ENCODE measurements at regions not wholly inside any gene's neighbourhood (a gene's known extent, or its start where the extent isn't known, plus 50 kb on each side); places are given as distances from the start of the nearest gene placed in this dataset.
A peak's percentile ranks its signal among the peaks of the same experiment; 100 is the strongest.

DNA sequence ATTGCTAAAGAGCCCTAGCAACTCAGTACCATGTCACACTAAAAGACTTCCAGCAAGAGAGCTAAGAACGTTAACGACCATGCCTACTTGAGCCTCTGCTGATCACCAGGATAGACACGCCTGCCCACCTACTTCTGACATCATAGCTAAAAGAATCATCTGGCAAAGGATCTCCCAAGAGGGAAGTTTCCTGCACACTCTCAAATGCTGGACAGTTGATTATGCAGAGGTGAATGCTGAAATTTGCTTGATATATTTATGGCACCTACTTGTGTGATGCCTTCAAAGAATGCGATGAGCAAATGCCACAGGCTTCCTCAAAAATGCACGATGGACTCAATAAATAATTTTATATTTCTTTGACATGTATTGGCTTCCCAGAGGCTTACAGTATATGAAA is 113.6 kb downstream of the GALC start:
- DNase-seq (ENCODE audit: insufficient read length, low spot score) (no peak), FAIRE-seq (no peak)
- TF ChIP-seq POLR2A (IDR thresholded peaks at IDR 0.05; ENCODE audit: low read depth, low read length), result no peak

DNA sequence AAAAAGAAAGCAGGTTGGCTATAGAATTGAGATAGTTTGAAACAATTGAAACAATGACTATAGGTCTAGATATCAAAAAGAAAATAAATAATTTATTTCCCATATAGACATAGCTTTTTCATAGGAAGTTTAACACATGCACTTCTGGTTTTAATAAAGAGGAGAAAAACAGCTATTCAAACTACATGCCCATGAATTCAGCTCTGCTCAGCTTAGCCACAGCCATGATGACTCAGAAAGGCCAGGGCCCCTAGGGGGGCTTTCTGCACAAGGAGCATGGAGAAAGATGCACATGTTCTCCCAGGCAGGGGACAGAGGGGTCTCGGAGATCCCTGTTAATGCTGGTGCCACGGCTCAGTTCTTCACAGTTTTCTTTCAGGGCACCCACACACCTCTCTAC is 114.0 kb downstream of the GALC start:
- FAIRE-seq, result no peak
- TF ChIP-seq POLR2A (IDR thresholded peaks at IDR 0.05; ENCODE audit: low read depth, low read length), result no peak
- DNase-seq (ENCODE audit: insufficient read length, low spot score), result no peak

DNA sequence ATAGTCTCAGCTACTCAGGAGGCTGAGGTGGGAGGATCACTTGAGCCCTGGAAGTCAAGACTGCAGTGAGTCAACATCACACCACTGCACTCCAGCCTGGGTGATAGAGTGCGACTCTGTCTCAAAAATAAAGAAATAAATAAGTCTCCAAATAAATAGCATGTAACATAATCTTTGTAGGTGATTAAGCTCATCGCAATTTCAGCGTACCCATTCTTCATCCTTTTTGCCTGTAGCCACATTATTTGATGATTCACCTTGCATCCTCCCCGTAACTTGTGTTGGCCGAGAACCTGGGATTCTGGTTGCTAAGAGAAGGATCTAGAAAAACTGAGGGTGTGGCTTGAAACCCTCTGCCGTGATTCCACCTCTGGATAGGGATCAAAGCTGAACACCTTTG is 115.1 kb downstream of the GALC start:
- DNase-seq (ENCODE audit: insufficient read length, low spot score) (no peak), FAIRE-seq (no peak)
- TF ChIP-seq POLR2A (IDR thresholded peaks at IDR 0.05; ENCODE audit: low read depth, low read length), result no peak

DNA sequence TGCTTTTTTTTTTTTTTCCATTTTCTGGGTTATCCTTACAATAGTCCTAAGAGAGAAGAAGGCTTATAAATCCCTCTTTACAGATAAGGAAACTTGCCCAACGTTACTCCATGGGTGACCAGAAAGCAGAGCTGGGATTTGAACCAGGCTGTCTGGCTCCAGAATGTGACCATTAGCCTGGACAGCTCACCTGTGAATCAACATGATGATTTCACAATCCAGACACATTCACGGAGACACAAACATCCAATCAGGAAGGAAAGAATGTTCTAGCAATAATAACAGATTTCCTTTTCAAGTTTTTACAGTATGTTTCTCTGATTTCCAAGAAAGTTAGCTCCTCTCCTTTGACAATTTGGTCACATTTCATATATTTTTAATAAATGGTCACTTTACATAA is 118.3 kb downstream of the GALC start:
- TF ChIP-seq POLR2A (IDR thresholded peaks at IDR 0.05; ENCODE audit: low read depth, low read length), result no peak
- FAIRE-seq (no peak), DNase-seq (ENCODE audit: insufficient read length, low spot score) (no peak)

DNA sequence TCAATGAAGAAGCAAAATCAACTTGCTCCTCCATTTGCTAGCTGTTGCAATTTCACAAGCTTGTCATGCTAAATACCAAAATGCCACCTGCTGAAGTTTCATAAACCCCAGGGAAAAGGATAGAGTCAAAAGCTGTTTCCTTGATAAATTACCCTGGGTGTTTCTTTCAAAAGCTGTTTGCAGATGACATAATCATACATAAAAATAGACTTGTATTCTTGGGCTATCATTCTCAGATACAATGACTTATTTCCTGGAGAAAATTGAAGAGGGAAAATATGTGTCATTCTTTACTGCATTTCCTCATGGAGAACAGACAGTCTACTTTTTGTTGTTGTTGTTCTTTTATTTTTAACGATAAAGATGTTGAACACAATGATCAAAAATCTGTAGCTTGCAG is 119.2 kb downstream of the GALC start:
- DNase-seq (ENCODE audit: insufficient read length, low spot score), result no peak
- FAIRE-seq, result no peak
- no peak for TF ChIP-seq POLR2A (IDR thresholded peaks at IDR 0.05; ENCODE audit: low read depth, low read length)

DNA sequence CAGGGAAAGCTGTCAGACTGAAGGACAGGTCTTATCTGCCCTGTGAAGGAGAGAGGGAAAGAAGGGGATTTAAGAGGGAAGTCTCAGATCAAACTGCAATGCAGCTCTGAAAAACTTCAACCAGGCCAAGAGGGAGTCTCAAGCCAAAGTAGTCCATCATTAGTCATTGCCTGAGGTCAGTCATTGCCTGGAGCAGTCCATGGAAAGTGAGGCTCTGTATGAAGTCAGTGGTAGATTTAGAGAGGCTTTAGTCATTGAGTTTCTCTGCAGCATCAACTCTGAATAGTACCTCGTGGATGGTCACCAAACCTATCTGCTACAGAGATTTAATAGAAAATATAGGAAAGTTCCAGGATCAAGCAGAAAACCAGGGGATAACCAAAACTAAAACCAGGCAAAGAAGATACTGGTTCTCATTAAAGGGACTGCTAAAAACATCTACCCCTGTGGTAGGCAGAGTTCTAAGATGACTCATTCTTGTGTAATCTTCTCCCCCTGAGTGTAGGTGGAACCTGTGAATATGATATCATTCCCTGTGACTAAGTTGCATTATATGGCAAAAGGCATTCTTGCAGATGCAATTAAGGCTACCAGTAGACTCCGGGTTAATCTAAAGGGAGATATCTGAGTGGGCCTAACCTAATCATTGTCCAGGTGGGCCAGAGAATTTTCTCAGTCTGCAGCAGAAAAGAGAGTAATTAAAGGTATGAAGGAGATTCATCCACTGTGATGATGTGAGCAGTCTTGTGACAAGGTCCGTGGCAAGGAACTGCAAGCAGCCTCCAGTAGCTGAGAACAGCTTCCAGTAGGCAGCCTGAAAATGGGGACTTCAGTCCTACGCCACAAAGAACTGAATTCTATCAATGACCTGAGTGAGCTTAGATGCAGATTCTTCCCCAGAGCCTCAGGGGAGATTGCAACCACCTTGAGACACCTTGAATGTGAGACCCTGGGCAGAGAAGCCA is 123.1 kb downstream of the GALC start:
- DNase-seq (ENCODE audit: insufficient read length, low spot score) (peak; percentile 8), FAIRE-seq (no peak)
- TF ChIP-seq POLR2A (IDR thresholded peaks at IDR 0.05; ENCODE audit: low read depth, low read length), result no peak

DNA sequence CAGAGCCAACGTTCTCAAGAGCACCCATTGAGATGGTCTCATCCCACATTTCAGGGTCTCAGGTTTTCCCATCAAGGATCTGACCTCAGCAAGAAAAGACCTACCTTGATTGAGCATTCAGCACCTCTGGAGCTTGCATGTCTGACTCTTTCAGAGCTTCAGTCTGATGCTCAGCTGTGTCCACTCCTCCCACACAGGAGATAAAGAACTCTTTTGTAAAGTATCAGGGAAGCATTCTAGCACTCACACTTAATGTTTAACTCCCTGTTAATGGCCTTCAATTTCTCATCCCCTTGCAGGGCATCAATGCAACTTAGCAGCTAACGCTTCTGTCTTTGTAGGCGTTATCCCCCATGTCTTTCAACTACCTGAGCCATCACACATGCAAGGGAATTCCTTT is 124.1 kb downstream of the GALC start:
- FAIRE-seq, result no peak
- no peak for DNase-seq (ENCODE audit: insufficient read length, low spot score)
- no peak for TF ChIP-seq POLR2A (IDR thresholded peaks at IDR 0.05; ENCODE audit: low read depth, low read length)

DNA sequence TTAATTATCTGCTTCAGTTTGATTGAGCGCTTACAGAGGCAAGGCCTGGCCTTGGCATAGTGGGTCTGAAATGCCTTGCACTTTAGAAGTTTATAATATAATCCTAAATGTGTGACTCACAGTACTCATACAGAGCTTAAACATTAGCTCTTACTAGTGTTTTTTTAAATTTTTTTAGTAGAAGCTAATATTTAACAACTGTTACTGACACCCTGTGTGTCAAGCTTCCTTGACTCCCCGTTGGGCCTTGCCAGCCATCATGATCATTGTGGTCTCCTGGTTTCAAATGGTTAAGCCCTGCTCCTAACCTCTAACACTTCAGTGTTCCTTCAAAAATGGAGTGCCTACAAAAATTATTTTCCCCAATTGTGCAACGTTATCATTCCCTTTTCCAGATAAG is 126.9 kb downstream of the GALC start:
- no peak for TF ChIP-seq POLR2A (IDR thresholded peaks at IDR 0.05; ENCODE audit: low read depth, low read length)
- no peak for DNase-seq (ENCODE audit: insufficient read length, low spot score)
- FAIRE-seq, result no peak

DNA sequence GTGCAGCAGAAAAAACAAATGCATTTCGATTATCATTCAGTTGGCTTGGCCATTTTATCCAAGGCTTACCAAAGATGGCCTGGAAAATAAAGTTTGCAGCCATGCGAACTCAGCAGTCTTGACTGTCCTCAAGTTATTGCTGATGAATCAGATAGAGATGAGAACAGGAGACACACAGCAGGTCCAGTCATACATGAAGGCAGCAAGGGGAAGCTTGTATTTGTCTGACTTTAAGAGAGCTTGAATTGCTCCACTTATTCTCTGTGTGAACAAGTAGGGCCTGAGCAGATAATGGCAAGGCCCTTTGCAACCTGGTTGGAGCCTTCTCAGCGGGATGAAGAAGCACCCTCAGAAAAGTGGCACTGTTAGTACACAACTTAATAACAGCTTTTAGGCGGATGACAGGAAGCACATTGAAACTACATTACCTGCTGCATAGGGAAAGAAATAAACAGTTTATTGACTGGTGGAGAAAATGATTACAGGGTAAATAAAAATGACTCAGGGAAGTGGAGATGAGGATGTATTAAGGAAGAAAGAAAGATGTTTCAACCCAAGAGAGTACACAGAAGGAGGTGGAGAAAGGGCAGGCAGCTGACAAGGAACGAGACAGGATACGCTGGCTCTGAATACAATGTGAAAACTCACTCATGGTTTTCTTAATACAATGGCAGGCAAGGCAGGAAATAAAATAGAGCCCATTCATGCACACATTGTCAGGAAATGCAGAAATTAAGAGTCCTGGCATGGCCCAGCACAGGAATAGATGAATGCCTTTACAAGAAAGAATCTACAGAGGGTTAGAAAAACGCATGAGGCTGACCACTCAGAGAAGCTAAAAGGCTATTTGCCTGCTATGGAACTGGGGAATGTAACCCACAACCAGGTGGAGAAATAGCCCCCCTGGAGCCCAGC is 128.4 kb downstream of the GALC start:
- no peak for DNase-seq (ENCODE audit: insufficient read length, low spot score)
- no peak for TF ChIP-seq POLR2A (IDR thresholded peaks at IDR 0.05; ENCODE audit: low read depth, low read length)
- FAIRE-seq, result no peak

DNA sequence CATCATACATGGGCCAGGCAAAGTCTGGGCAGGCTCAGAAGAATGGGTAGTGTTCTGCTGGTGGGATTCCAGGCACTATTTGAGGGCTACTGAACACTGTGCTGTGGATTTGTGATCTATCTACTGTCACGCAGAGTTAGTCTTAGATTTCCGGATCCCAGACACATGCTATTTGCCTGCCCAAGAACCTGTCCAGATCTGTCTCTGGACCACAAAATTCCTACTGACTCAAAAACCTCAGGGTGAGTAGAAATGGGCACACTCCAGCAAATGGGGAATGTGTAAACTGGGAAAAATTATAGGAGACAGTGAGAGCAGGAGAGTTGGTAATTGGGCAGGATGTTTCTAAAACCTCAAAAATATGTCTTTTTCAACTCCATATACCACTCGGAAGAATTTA is 129.9 kb downstream of the GALC start:
- no peak for TF ChIP-seq POLR2A (IDR thresholded peaks at IDR 0.05; ENCODE audit: low read depth, low read length)
- no peak for FAIRE-seq

DNA sequence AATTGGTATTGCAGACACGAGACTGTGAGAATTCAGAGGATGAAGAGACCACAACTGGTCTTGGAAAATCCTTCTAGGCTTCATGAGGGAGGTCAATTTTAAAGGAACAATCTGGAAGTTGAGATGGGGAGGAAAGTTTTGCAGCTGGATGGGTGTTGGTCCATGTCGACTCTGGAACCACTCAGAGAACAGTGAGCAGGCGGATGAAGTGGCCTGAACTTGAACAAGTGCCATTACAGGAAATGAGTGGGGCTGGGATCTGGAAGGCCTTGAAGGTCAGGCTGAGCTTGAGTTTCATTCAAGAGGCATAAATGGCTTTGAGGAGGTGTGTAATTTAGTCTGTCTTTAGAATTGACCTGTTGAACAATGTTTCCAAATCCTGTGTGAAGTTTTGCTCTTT is 140.9 kb downstream of the GALC start:
- no peak for FAIRE-seq
- DNase-seq (ENCODE audit: insufficient read length, low spot score), result no peak
- no peak for TF ChIP-seq POLR2A (IDR thresholded peaks at IDR 0.05; ENCODE audit: low read depth, low read length)

More for the DNA sequence above, 129.9 kb downstream of the GALC start:
- DNase-seq (ENCODE audit: insufficient read length, low spot score), result no peak

DNA sequence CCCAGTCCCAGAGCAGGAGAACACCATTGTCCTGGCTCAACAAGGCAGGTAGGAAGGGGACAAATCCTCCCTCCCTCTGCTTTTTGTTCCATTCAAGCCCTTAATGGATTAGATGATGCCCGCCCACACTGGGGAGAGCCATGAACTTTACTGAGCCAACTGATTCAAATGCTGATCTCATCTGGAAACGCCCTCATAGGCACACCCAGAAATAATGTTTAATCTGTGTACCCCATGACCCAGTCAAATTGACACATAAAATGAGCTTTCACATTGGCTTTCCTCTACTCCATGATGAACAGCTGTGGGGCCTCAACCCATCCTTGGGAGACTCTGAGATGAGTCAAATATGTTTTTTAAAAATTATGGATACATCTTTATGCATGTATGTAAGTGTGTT is 141.8 kb downstream of the GALC start:
- no peak for TF ChIP-seq POLR2A (IDR thresholded peaks at IDR 0.05; ENCODE audit: low read depth, low read length)
- no peak for DNase-seq (ENCODE audit: insufficient read length, low spot score)
- FAIRE-seq, result no peak

DNA sequence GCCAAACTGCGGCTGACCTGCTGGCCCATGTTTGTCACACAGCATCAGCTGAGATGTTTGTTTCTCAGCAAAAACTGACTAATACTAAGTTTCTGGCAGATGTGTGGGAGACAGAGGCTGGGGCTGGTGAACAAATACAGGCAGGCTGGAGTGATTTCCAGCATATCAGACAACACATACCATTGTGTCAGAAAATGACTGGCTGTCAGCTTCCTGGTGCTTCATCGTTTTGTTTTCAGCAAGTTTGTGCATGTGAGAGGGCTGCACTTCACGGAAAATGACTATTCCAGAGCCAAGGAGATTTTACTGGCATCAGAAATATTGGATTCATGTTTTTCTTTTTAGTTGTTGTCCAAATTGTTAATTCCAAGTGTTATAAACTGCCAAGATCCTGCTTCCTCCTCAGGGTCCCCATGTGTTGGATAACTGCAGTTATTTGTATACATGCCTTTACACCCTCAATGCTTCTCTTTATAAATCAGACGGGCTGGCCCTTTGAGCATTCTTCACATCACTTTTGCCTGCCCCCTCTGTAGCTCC is 145.7 kb downstream of the GALC start:
- FAIRE-seq (no peak), DNase-seq (ENCODE audit: insufficient read length, low spot score) (no peak)
- no peak for TF ChIP-seq POLR2A (IDR thresholded peaks at IDR 0.05; ENCODE audit: low read depth, low read length)

DNA sequence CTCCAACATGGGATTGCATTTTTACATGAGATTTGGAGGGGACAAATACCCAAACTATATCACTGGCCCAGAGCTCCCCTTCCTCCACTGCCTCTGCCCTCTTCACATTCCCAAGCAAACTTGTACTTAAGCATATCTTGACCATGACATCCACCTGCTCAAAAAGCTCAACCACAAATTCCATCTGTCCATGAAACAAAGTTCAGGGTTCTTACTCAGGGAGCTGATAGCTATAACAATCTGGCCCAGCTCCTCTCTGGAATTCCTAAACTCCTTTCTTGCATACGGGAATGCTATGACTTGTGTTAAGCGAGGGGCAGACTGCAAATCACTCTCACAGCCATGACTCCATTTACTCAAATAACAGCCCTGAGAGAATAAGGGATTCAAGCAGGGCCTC is 152.1 kb downstream of the GALC start:
- DNase-seq (ENCODE audit: insufficient read length, low spot score), result no peak
- no peak for FAIRE-seq

More for the DNA sequence above, 152.1 kb downstream of the GALC start:
- TF ChIP-seq POLR2A (IDR thresholded peaks at IDR 0.05; ENCODE audit: low read depth, low read length), result no peak
